Prostate gland (tissue), 2 donors: ENCODE measurements at regions not wholly inside any gene's neighbourhood (a gene's known extent, or its start where the extent isn't known, plus 50 kb on each side); places are given as distances from the start of the nearest gene placed in this dataset.

Experiments
- DNase-seq: peaks from one replicate; pipeline ENCODE4 v3.0.0-alpha.2; 2019; ENCODE audit warnings: low spot score
- H3K27ac ChIP-seq, 2 donors: fragments of 200-600 bp; sonication (generic); 2 replicates each; pipeline ENCODE4 v1.5.1; 2017 to 2019
- H3K27me3 ChIP-seq: fragments of 200-600 bp; sonication (generic); replicated peaks from 2 replicates; pipeline ENCODE4 v1.5.1; 2019; ENCODE audit not compliant: insufficient read depth
- H3K36me3 ChIP-seq, 2 donors: fragments of 200-600 bp; sonication (generic); 1 replicate in 1 of 2; 2 replicates in 1 of 2; pipeline versions ENCODE4 v1.5.1 to v1.8.1; 2017 to 2019
- H3K4me1 ChIP-seq: fragments of 200-600 bp; sonication (generic); replicated peaks from 2 replicates; pipeline ENCODE4 v1.5.1; 2019
- H3K4me3 ChIP-seq, 2 donors: fragments of 200-600 bp; sonication (generic); 2 replicates each; pipeline ENCODE4 v1.5.1; 2017 to 2019
- H3K9me3 ChIP-seq: fragments of 200-600 bp; sonication (generic); 2 replicates; pipeline ENCODE4 v1.5.1; 2017
- CTCF ChIP-seq, 4 experiments: fragments of 200-600 bp in 2 of 4; fragments of 450-650 bp in 2 of 4; sonication (generic) in 2 of 4; IDR thresholded peaks; 1 replicate in 3 of 4; 2 replicates in 1 of 4; pipeline ENCODE4 v1.5.1; 2016 to 2019; ENCODE audit warnings: antibody characterized with exemption in 4 of 4, mild to moderate bottlenecking in 2 of 4, moderate library complexity in 2 of 4
- POLR2A ChIP-seq: fragments of 450-650 bp; IDR thresholded peaks from one replicate; pipeline ENCODE4 v1.6.1; 2016; ENCODE audit warnings: antibody characterized with exemption, mild to moderate bottlenecking
- POLR2AphosphoS5 ChIP-seq: sonication (generic); formaldehyde crosslinking; IDR thresholded peaks from one replicate; pipeline ENCODE4 v1.6.1; 2017; ENCODE audit warnings: antibody characterized with exemption
- WGBS: methylation state at CpG from one replicate; pipeline ENCODE4 v1.1.5; 2018; 5-methylcytosine and 5-hydroxymethylcytosine counted together
- intact Hi-C: fragments of 100-400 bp; cut with DNase I; formaldehyde crosslinking; loops from one replicate; pipeline ENCODE4 v1.14.2; 2022

- Histone ChIP-seq H3K36me3 (no peaks in the 10 kb centered on the region), H3K4me3 (no peak overlapping the region), H3K4me1 (peaks cover 4% of the 10 kb centered on the region), H3K9me3 (no peaks in the 10 kb centered on the region), H3K27me3 (no peaks in the 10 kb centered on the region), H3K27ac (no peak overlapping the region)
- TF ChIP-seq POLR2AphosphoS5 (peak; percentile 40), CTCF (IDR thresholded peaks at IDR 0.05) (no peak)
- 15% methylated on average over 4 of the region's 4 CpGs for WGBS
- intact Hi-C loops = no loop called here
- DNase-seq = peak; percentile 13
Measured at GRCh38 chr5:165757791-165758190, 2252.4 kb downstream of the MAT2B start.

DNA sequence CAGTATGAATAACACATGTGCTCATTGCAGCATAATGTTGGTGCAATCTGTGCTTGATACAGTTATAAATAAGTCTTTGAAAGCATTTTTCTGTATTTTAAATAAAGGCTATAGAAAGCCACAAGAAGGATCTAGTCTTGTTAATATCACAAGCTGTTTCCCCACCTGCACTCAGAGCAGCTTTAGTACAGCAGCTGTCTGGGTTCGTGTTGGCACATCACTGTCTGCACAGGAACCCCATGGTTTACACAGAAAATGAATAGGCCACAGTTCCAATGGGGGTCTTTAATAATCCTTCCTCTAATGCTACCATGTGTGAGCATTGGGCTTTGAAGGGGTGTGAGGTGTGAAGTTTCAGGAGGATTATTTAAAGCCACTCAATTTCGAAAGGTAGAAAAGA, 2269.7 kb downstream of the MAT2B start:
- Histone ChIP-seq H3K36me3 (no peaks in the 10 kb centered on the region), H3K4me3 (no peak overlapping the region), H3K27ac (no peak overlapping the region), H3K4me1 (no peaks in the 10 kb centered on the region), H3K9me3 (no peaks in the 10 kb centered on the region), H3K27me3 (no peaks in the 10 kb centered on the region)
- 77% methylated on average over 2 of the region's 2 CpGs for WGBS
- DNase-seq = no peak
- TF ChIP-seq POLR2AphosphoS5 = no peak
- no peak for TF ChIP-seq CTCF (IDR thresholded peaks at IDR 0.05)
- no peak for TF ChIP-seq POLR2A
- intact Hi-C loops = no loop called here

DNA sequence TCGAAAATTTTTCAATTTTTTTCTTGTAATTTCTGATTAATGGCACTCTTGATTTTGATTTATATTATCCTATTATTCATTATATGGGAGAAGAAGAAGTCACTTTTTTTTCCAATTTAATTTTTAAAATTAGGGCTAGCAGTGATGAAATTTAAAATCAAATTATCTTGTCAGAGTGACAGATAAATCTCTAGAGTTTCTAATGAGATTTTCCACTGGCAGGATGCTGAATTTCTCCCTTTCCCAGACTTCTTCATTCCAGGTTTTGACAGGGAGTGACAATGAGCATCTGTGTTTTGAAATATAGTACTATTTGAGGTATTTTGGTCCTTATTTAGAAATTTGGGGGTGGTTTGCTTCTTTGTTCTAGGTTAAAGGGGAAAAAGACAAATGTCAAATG, 2274.1 kb downstream of the MAT2B start:
- no peak for DNase-seq
- no peaks in the 10 kb centered on the region for H3K36me3 ChIP-seq
- TF ChIP-seq CTCF (IDR thresholded peaks at IDR 0.05) (no peak), POLR2A (no peak), POLR2AphosphoS5 (no peak)
- WGBS = 76% methylated on average over 1 of the region's 1 CpG
- peaks cover 4% of the 10 kb centered on the region for H3K4me1 ChIP-seq
- H3K27me3 ChIP-seq = no peaks in the 10 kb centered on the region
- intact Hi-C loops = no loop called here
- H3K4me3 ChIP-seq = no peak overlapping the region
- H3K9me3 ChIP-seq = no peaks in the 10 kb centered on the region
- H3K27ac ChIP-seq = no peak overlapping the region

GRCh38 chr5:165780901-165781300, 2275.5 kb downstream of the MAT2B start:
- peaks cover 4% of the 10 kb centered on the region for H3K4me1 ChIP-seq
- no peak for DNase-seq
- no peaks in the 10 kb centered on the region for H3K9me3 ChIP-seq
- no peak overlapping the region for H3K27ac ChIP-seq
- H3K27me3 ChIP-seq = no peaks in the 10 kb centered on the region
- H3K4me3 ChIP-seq = no peak overlapping the region
- H3K36me3 ChIP-seq = no peaks in the 10 kb centered on the region
- 94% methylated on average over 5 of the region's 5 CpGs for WGBS
- intact Hi-C loops = no loop called here
- no peak for TF ChIP-seq CTCF (IDR thresholded peaks at IDR 0.05)
- TF ChIP-seq POLR2AphosphoS5 = no peak
- no peak for TF ChIP-seq POLR2A

- Histone ChIP-seq H3K4me3 (no peak overlapping the region), H3K27ac (no peak overlapping the region), H3K4me1 (peaks cover 8% of the 10 kb centered on the region), H3K36me3 (no peaks in the 10 kb centered on the region), H3K27me3 (no peaks in the 10 kb centered on the region), H3K9me3 (no peaks in the 10 kb centered on the region)
- WGBS = 49% methylated on average over 4 of the region's 4 CpGs
- peak; percentile 27 for DNase-seq
- intact Hi-C loops = no loop called here
- no peak for TF ChIP-seq POLR2A
- TF ChIP-seq POLR2AphosphoS5 = peak; percentile 60
- TF ChIP-seq CTCF (IDR thresholded peaks at IDR 0.05) = no peak
Measured at GRCh38 chr5:165781738-165782137, 2276.3 kb downstream of the MAT2B start.
